ENCODE measurements at regions not wholly inside any gene's neighbourhood (a gene's known extent, or its start where the extent isn't known, plus 50 kb on each side); places are given as distances from the start of the nearest gene placed in this dataset.

DNA sequence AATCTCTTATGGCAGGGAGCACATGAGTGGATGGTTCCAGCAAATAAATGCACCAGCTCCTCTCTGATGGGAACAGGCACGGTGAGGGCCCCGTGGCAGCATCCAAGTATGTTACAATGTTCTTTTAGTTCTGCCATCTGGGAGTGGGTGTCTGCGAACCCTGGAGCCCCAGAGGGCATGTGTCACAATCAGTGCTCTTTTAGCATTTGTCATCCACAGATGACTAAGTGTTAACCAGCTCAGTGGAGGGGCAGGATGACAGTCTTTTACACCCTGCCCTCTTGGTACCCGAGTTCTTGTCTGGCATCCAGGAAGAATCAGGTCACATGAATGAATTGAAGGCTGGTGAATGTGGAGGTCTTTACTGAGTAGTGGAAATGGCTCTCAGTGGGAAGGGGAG is 560.4 kb upstream of the FLRT2 start:
- TF ChIP-seq POLR2A (IDR thresholded peaks at IDR 0.05; ENCODE audit: low read length) (no peak), GATA1 (IDR thresholded peaks at IDR 0.05; ENCODE audit: low read depth, low read length) (no peak)

Measured in erythroblast (primary cell).